ENCODE measurements at regions not wholly inside any gene's neighbourhood (a gene's known extent, or its start where the extent isn't known, plus 50 kb on each side); places are given as distances from the start of the nearest gene placed in this dataset.
"Not testable (repeated sequence)": the region's sequence is repeated elsewhere in the genome, so short reads cannot be mapped to it uniquely, and the experiment has no call there.

- no peak for DNase-seq (ENCODE audit: low spot score)
These were observed 238.0 kb downstream of the ENC1 start for GRCh38 chr5:74402553-74402952.

DNA sequence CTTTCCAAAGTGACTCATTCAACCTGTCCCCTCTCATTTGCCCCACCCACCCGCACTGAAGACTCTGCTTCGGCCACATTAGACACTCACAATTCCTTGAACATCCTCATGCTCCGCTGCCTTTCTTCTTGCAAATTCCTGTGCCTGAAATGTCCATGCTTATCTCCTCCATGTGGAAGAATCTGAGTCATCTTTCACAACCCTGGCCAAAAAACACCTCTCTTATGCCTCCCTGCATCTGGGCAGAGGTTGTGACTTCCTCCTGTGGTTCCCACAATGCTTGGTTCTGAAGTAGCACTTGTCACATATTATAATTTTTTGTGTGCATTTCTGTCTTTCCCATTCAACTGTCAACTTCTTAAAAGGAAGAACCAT is 238.6 kb downstream of the ENC1 start:
- DNase-seq (ENCODE audit: low spot score), result peak; percentile 21

- DNase-seq (ENCODE audit: low spot score), result no peak
These were observed 239.1 kb downstream of the ENC1 start for GRCh38 chr5:74401281-74401945.

- no peak for DNase-seq (ENCODE audit: low spot score)
These were observed 240.5 kb downstream of the ENC1 start for GRCh38 chr5:74400067-74400466.

DNA sequence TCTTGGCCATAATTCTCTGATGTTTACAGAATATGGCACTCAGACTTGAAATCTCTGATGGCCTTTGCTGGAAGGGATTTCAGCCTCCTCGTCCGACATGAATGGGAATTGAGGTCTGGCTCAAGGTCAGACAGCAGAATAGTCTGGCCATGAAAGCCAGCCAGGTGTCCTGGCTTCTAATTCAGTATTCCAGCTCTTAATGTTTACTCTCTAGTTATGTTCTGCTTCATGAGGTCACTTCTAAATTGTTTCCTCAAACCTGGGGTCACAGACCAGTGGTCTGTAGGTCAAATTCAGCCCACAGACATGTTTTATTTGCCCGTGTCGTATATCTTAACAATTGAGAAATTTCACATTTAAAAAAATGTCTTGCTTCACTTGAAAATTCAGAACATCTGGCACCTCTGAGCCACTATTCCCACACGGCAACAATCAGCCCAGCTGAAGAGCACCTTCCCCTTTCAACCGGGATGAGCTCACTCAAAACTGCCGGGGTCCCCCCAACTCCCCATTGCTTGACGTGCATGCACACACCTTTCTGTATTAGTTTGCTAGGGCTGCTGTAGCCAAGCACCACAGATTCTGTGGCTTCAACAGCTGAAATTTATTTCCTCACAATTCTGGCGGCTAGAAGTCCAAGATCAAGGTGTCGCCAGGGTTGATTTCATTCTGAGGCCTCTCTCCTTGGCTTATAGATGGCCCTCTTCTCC is 243.5 kb downstream of the ENC1 start:
- peak; percentile 28 for DNase-seq (ENCODE audit: low spot score)

- peak; percentile 14 for DNase-seq (ENCODE audit: low spot score)
These were observed 245.3 kb downstream of the ENC1 start for GRCh38 chr5:74394916-74395880.

DNA sequence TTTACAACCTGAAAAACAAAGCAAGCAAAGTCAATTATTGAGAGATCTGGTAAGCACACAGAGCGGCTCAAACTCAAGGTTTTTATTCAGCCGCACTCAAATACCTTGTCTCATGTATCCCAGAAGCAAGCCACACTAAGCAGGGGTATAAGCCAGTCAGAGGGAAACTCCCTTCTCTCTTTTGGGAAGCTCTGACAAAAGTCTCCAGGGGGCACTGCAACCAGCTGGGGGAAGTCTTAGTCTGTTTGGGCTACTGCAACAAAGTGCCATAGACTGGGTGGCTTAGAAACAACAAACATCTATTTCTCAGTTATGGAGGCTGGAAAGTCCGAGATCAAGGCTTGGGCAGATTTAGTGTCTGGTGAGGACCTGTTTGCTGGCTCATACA is 246.0 kb downstream of the ENC1 start:
- DNase-seq (ENCODE audit: low spot score), result no peak

- DNase-seq (ENCODE audit: low spot score), result no peak
These were observed 246.6 kb downstream of the ENC1 start for GRCh38 chr5:74393943-74394342.

DNA sequence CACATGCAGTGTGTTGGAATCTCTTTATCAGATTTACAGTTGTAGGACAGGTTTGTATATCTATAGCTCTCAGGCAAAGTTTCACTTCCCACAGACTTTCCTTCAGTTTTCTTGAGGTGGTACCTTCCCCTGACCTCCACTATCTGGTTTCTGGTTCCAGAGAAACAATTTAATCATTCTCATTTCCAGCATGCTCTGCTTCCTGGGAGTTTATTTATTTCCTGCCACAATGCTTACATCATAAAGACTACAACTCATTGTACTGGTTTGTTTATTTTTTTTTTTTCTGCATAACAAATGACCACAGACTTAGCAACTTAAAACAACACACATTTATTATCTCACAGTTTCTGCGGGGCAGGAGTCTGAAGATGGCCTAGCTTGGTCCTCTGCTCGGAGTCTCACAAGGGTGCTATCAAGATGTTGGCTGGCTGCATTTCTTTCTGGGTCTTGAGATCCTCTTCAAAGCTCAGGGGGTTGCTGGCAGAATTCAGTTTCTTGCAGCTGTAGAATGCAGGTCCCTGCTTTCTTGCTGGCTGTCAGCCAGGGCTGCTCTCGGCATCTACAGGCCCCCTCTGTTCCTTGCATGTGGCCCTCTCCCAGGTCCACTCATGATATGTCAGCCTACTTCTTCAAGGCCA is 247.7 kb downstream of the ENC1 start:
- DNase-seq (ENCODE audit: low spot score), result peak; percentile 49

GRCh38 chr5:74391410-74391809 is 249.1 kb downstream of the ENC1 start:
- DNase-seq (ENCODE audit: low spot score), result no peak

GRCh38 chr5:74390822-74391221 is 249.7 kb downstream of the ENC1 start:
- no peak for DNase-seq (ENCODE audit: low spot score)

DNA sequence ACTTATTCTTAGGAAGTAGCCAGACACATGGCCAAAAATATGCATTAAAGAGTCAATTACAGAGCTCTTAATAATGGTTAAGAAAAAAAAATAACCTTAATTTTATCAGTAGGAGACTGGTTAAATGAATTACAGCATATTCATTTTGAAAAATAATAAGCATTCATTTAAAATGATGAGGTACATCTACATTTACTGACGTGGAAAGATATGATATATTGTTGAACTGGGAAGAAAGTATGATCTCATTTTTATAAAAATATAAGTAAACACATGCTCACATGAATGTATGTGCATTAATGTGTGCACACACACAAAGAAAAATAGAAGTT is 250.3 kb downstream of the ENC1 start:
- no peak for DNase-seq (ENCODE audit: low spot score)

GRCh38 chr5:74389531-74390305 is 250.8 kb downstream of the ENC1 start:
- DNase-seq (ENCODE audit: low spot score), result no peak

GRCh38 chr5:74388411-74388810 is 252.1 kb downstream of the ENC1 start:
- DNase-seq (ENCODE audit: low spot score), result not testable (repeated sequence)

DNA sequence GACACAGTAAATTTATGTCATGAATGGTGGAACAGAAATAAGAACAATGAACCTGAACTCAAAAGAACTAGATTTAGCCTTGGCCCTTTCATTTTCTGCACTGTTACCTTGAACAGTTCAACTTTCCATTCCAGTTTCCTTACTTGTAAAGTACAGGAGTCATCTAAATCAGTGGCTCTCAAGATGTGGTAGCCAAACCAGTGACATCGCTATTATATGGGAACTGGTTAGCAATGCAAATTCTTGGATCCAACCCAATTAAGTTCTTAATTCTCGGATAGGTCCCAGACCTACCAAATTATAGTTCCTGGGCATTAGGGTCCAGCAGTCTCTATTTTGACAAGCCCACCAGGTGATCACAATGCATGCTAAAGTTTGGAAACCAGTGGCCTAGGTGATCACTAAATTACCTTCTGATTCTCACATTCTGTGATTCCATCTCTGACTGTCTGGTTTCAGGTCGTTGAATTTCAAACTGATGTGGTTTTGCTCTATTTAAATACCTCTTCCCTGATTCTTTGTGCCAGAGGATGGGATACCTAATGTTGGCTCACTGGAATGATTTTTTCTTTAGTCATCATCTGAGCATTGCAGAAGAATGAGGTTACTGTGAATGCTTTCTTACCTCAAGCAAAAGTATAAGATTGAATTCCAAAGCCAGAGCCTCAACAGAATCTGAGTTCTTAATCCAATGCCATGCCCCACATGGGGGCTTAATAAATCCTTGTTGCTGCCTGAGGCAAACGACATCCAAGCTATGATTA is 253.8 kb downstream of the ENC1 start:
- peak; percentile 76 for DNase-seq (ENCODE audit: low spot score)

DNA sequence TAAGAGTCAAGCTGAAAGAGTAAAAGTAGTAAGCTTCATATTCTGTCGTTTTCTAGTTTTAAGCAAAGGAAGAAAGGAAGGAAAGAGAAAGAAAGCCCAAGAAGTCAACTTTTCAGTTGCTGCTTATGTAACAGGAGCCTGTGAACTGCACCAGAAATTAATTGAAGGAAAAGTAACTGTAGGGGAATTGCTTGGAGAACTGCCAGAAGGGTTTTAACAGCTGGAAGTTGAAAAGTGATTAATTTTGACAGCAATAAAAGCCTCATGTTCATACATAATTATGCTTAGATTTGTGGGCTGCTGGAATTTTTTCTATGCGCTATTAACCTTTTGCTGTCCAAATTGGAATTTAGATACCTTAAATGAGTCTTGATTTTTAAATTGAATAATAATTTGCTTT is 255.7 kb downstream of the ENC1 start:
- peak; percentile 29 for DNase-seq (ENCODE audit: low spot score)

DNA sequence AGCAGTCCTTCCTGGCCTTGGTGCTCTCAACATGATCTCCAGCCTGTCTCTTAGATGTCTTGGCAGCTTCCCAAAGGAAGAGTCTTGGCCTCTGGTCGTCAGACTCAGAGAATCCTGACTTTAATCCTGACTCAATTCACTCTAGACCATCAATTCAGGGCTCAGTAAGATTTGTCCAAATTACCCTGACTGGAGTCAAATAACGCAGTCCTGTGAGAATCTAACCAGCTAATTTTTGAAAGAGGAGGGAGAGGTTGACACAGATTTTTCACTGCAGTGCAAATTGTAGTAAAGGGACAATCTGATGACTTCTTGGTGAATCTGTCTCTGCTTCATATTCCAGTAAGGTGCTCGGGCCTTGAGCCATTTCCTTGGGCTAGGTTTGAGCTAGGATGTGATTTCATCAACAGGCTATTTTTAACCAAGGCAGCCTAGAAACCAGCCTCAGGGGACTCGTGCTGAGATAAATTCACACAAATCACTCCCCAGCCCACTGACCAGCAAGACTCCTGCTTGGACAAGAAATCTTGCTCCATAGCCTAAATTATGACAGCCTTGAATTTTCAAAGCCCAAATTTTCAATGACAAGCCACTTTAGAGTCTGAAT is 257.4 kb downstream of the ENC1 start:
- DNase-seq (ENCODE audit: low spot score), result peak; percentile 74

DNA sequence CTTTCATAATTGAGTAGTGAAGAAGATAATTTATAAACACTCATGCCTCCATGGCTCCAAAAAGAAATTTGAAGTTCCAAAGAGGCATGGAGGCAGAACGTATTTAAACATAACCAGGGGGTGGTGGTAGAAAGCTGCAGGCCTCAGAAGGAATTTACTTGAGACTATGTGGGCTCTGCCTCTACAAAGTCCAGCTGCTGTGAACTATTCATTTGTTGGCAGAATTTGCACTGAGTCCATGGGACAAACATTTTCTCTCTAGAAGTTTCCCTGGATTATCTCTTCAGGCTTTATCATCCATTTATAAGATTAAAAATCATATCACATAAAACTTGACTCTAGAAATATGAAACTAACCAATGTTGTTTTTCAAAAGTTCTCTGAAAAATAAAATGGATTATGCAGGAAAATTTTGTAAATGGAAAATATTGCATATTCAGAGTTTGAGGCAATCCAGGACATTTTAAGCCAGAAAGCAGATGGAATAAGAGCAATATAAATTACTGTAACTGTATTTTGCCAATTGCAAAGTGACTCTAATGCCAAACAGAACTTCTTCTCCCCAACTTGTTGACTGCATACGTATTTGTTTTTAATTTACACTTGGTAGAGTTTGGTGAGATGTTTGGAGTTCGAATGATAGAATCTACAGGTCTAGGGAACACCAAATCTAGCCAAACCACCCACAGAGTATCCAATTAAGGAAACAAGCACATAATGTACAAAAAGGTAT is 258.2 kb downstream of the ENC1 start:
- no peak for DNase-seq (ENCODE audit: low spot score)

DNA sequence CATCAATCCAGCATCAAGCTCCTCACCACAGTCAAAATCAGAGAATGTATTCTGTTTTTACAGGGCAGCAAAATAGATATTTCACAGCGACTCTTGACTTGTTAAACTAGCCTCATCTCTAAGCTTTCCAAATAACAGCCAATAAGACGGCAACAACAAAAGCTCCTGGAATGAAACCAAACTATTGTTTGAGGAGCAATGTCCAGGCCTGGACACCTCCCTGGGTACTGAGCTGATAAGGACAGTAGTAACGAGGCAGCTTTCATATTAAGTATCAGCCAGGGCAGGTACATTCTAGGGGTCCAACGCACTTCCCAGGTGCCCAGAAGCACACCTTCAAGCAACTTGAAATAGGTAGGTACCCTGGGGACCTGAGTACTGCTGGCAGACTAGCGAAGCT is 260.3 kb downstream of the ENC1 start:
- DNase-seq (ENCODE audit: low spot score), result no peak

DNA sequence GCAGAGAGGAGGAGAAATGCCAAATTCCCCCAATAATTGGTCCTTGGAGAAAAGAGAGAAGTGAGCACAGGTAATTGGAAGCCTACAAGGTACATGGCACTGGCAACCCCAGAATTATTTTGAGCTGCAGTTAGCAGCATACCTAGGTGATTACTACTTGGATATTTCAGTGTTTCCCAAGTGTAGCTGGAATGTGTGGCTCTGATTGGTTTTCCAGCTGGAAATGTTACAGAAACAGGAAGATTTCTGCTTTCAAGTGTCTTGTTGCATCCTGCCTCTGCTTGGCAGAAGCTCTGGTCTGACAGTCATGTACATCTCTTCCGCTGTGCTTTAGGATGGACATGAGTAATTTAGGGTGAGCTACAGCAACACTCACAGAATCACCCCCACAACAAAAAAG is 262.1 kb downstream of the ENC1 start:
- no peak for DNase-seq (ENCODE audit: low spot score)
